DOHH2 (cell line): ENCODE measurements at regions not wholly inside any gene's neighbourhood (a gene's known extent, or its start where the extent isn't known, plus 50 kb on each side); places are given as distances from the start of the nearest gene placed in this dataset.

Experiments
- CTCF ChIP-seq: fragments of 200-600 bp; sonication (generic); IDR thresholded peaks from one replicate; pipeline ENCODE4 v1.5.1; 2014; ENCODE audit warnings: antibody characterized with exemption, mild to moderate bottlenecking, low read depth, low read length; ENCODE audit not compliant: poor library complexity, severe bottlenecking
- EZH2phosphoT487 ChIP-seq: fragments of 200-600 bp; sonication (generic); IDR thresholded peaks from 2 replicates; pipeline ENCODE4 v1.6.1; 2017; ENCODE audit warnings: borderline replicate concordance, mild to moderate bottlenecking, antibody characterized with exemption, low read length, moderate library complexity, mixed read lengths

DNA sequence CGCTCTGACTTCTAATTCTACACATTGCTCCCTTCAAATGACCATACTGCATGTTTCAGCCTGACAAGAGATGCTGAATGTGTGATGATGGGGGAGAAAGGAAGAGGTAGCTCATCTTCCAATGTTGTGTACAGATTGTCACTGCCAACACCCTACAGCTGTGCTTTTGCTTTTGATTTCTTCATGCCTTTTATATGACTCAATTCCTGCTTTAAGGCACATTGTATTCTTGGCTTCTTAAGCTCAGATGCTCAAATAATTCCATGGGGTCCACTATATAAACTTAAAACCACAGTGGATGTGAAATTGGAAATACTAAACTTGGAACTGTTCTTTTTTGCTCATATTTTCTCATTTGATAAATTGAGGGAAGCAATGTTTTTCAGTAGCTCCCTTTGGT is 183.2 kb upstream of the WDFY3 start:
- TF ChIP-seq CTCF (no peak), EZH2phosphoT487 (no peak)
